HepG2 (cell line): ENCODE measurements at regions not wholly inside any gene's neighbourhood (a gene's known extent, or its start where the extent isn't known, plus 50 kb on each side); places are given as distances from the start of the nearest gene placed in this dataset.

Source experiments
- ADNP ChIP-seq: sonication (generic); formaldehyde crosslinking; IDR thresholded peaks from 2 replicates; pipeline ENCODE4 v1.4.0; 2020; ENCODE audit warnings: missing genetic modification reagents
- CAMTA2 ChIP-seq: sonication (generic); formaldehyde crosslinking; IDR thresholded peaks from 2 replicates; pipeline ENCODE4 v1.4.0; 2020; ENCODE audit warnings: mild to moderate bottlenecking, missing genetic modification reagents, borderline replicate concordance
- HMGXB3 ChIP-seq: sonication (generic); formaldehyde crosslinking; IDR thresholded peaks from 2 replicates; pipeline ENCODE4 v1.4.0; 2020; ENCODE audit warnings: missing genetic modification reagents, borderline replicate concordance
- HNF4G ChIP-seq, 2 experiments: sonication (generic) in 1 of 2; formaldehyde crosslinking in 1 of 2; IDR thresholded peaks; 2 replicates each; pipeline versions ENCODE4 v1.4.0 to v1.6.1; 2011 to 2020; ENCODE audit warnings: borderline replicate concordance in 2 of 2, low read depth in 2 of 2, mild to moderate bottlenecking in 2 of 2, low read length in 1 of 2, missing genetic modification reagents in 1 of 2, moderate library complexity in 1 of 2
- KDM1A ChIP-seq: IDR thresholded peaks from 2 replicates; pipeline ENCODE4 v1.6.1; 2016; ENCODE audit warnings: missing compliant biosample characterization
- NR2F2 ChIP-seq: IDR thresholded peaks from 2 replicates; pipeline ENCODE4 v1.6.1; 2012; ENCODE audit warnings: low read depth, inconsistent platforms, borderline replicate concordance
- PRDM4 ChIP-seq: sonication (generic); formaldehyde crosslinking; IDR thresholded peaks from 2 replicates; pipeline ENCODE4 v1.9.0; 2021; ENCODE audit warnings: missing genetic modification reagents, borderline replicate concordance
- RORA ChIP-seq: sonication (generic); formaldehyde crosslinking; IDR thresholded peaks from 2 replicates; pipeline ENCODE4 v1.5.0; 2020; ENCODE audit warnings: mild to moderate bottlenecking, missing genetic modification reagents, moderate library complexity
- UBTF ChIP-seq: sonication (generic); formaldehyde crosslinking; IDR thresholded peaks from 2 replicates; pipeline ENCODE4 v1.4.0; 2020; ENCODE audit warnings: mild to moderate bottlenecking, missing genetic modification reagents
- ZNF557 ChIP-seq: sonication (generic); formaldehyde crosslinking; IDR thresholded peaks from 2 replicates; pipeline ENCODE4 v1.4.0; 2020; ENCODE audit warnings: missing genetic modification reagents
- ZNF766 ChIP-seq: sonication (generic); formaldehyde crosslinking; IDR thresholded peaks from 2 replicates; pipeline ENCODE4 v1.5.0; 2020; ENCODE audit warnings: missing genetic modification reagents, borderline replicate concordance
- TF ChIP-seq, protein P1 (sequence below): sonication (generic); formaldehyde crosslinking; IDR thresholded peaks from 2 replicates; pipeline ENCODE4 v1.4.0; 2020; ENCODE audit warnings: missing genetic modification reagents
- TF ChIP-seq, protein P2 (sequence below): IDR thresholded peaks from 2 replicates; pipeline ENCODE4 v1.6.1; 2016; ENCODE audit warnings: low read depth, control low read depth
- TF ChIP-seq, protein P3 (sequence below): sonication (generic); formaldehyde crosslinking; IDR thresholded peaks from 2 replicates; pipeline ENCODE4 v1.5.0; 2020; ENCODE audit warnings: missing genetic modification reagents

DNA sequence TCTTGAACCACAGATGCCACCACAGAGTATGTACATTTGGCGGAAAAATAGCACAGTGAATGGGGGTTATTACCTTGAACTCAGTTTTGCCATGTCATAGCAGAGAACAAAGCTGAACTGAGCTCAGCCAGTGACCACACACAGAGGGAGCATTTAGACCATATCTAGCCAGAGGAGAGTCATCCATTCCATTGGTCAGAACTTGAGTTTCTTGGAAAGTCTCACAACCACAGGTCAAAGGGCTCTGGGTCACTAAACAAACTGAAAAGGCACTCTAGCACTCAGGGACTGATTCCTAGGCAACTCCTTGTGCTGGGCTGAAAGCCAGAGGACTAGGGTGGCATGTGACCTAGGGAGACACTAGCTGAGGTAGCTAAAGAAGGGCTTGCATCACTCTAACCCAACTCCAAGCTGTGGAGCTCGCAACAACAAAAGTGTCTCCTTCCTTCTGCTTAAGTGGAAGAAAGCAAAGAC, 239.7 kb upstream of the SEMA3D start (continued):
- TF ChIP-seq CAMTA2 (CRISPR knock-in tag), result no peak
- TF ChIP-seq PRDM4 (CRISPR knock-in tag), result no peak
- no peak for TF ChIP-seq ZNF557 (CRISPR knock-in tag)
- TF ChIP-seq NR2F2, result peak; percentile 77
- peak; percentile 36; the same call in 1 of the 2 replicates for TF ChIP-seq HNF4G (IDR thresholded peaks at IDR 0.05; ENCODE audit: borderline replicate concordance, low read depth, low read length)
- TF ChIP-seq HNF4G (CRISPR knock-in tag; IDR thresholded peaks at IDR 0.05; ENCODE audit: borderline replicate concordance, low read depth), result no peak
- TF ChIP-seq RORA, result no peak
- TF ChIP-seq ZNF766, result no peak
- TF ChIP-seq, protein P1, sequence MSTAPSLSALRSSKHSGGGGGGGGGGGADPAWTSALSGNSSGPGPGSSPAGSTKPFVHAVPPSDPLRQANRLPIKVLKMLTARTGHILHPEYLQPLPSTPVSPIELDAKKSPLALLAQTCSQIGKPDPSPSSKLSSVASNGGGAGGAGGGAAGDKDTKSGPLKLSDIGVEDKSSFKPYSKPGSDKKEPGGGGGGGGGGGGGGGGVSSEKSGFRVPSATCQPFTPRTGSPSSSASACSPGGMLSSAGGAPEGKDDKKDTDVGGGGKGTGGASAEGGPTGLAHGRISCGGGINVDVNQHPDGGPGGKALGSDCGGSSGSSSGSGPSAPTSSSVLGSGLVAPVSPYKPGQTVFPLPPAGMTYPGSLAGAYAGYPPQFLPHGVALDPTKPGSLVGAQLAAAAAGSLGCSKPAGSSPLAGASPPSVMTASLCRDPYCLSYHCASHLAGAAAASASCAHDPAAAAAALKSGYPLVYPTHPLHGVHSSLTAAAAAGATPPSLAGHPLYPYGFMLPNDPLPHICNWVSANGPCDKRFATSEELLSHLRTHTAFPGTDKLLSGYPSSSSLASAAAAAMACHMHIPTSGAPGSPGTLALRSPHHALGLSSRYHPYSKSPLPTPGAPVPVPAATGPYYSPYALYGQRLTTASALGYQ, result peak; percentile 28; the same call in 1 of the 2 replicates
- TF ChIP-seq, protein P2, sequence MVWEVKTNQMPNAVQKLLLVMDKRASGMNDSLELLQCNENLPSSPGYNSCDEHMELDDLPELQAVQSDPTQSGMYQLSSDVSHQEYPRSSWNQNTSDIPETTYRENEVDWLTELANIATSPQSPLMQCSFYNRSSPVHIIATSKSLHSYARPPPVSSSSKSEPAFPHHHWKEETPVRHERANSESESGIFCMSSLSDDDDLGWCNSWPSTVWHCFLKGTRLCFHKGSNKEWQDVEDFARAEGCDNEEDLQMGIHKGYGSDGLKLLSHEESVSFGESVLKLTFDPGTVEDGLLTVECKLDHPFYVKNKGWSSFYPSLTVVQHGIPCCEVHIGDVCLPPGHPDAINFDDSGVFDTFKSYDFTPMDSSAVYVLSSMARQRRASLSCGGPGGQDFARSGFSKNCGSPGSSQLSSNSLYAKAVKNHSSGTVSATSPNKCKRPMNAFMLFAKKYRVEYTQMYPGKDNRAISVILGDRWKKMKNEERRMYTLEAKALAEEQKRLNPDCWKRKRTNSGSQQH (CRISPR knock-in tag), result no peak
- TF ChIP-seq UBTF (CRISPR knock-in tag), result no peak
- no peak for TF ChIP-seq ADNP
- TF ChIP-seq, protein P3, sequence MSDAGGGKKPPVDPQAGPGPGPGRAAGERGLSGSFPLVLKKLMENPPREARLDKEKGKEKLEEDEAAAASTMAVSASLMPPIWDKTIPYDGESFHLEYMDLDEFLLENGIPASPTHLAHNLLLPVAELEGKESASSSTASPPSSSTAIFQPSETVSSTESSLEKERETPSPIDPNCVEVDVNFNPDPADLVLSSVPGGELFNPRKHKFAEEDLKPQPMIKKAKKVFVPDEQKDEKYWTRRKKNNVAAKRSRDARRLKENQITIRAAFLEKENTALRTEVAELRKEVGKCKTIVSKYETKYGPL (CRISPR knock-in tag), result no peak
- TF ChIP-seq KDM1A, result 0 out of 2 replicates have a peak, but pooled peaks have one; percentile 23
- no peak; the same call in 1 of the 2 replicates for TF ChIP-seq HMGXB3 (CRISPR knock-in tag)
